ENCODE measurements at regions not wholly inside any gene's neighbourhood (a gene's known extent, or its start where the extent isn't known, plus 50 kb on each side); places are given as distances from the start of the nearest gene placed in this dataset.

DNA sequence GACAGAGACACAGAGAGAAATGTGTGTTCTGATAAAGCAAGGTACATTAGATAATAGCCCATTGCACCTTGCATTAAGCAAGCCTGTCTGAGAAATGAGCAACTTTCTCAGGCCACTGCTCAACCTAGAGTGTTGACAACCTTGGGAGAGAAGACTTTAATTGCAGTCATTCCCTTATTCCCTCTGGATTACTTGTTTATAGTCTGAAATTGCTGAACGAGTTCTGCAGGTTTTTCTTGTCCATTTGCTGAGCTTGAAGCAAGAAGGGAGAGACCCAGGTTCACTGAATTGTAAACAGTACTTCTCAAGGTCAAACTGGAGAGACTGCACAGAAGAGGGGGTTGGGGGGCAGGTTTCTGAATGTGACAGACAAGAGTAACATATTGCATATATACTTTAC is 159.4 kb upstream of the PLEKHG7 start:
- DNase-seq, result no peak
- CTCF ChIA-PET, result interaction anchor here (1.4 kb wide), 1 partner anchor 135 kb away, joined by 4 read pairs; no protein-coding TSS in a partner anchor
- ATAC-seq, result no peak
- Mint-ChIP-seq H3K36me3 (peaks cover 6% of the 10 kb centered on the region), H3K27ac (no peak overlapping the region), H3K27me3 (no peaks in the 10 kb centered on the region), H3K4me3 (no peak overlapping the region), H3K9me3 (ENCODE audit: low read depth) (no peaks in the 10 kb centered on the region), H3K4me1 (peaks cover 30% of the 10 kb centered on the region)

DNA sequence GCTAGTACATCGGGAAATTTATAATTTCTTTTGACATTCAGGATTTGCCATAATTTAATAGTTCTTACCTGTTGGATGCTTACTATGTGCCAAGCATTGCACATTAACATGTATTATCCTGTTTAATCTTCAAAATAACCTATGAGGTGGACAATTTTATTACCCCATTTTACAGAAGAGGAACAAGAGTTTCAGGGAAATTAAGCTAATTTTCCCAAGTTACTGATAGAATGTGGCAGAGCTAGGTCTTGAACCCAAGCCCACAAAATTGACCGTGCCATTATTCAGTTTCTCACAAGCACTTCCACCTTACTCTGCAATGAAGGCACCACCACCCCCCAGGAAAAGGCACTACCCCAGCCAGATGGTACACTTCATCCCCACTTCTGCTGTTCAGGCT is 161.1 kb upstream of the PLEKHG7 start:
- CTCF ChIA-PET, result interaction anchor here (0.8 to 1.3 kb wide), 2 partner anchors 9 to 52 kb away, joined by 3 read pairs; no protein-coding TSS in a partner anchor

DNA sequence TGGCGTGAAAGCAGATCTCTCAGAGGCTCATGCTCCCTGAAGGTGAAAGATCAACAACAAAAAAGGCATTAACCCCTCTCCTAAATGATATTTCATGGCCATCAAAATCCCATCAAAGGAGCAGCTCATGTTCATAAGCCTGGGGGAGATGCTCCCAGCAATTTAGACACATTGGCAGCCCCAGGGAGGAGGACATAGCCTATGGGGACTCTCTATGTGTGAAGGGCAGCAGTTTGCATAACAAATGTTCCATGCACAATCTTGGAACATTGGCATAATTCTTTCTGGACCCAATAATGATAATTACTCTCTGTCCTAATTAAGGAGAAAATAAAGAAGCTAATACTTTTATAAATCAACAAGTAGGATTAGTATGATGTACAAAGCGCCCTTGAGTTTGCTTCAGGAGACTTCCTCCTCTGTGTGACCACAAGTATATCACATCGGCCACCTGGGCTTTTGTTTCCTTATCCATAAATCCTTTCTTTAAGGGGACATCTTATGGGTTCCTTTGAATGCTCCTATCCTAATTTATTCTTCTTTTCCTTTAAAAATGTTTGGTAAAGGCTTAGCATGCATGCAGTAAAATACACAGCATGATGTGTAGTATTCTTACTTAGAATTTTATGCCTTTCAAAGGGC is 161.9 kb upstream of the PLEKHG7 start:
- DNase-seq (no peak), ATAC-seq (no peak)
- Mint-ChIP-seq H3K4me3 (no peak overlapping the region), H3K27ac (peak overlapping the region; percentile 88), H3K4me1 (peaks cover 39% of the 10 kb centered on the region), H3K9me3 (ENCODE audit: low read depth) (no peaks in the 10 kb centered on the region), H3K27me3 (no peaks in the 10 kb centered on the region), H3K36me3 (peaks cover 7% of the 10 kb centered on the region)
- CTCF ChIA-PET, result interaction anchor here (0.8 to 1.3 kb wide), 2 partner anchors 10 to 53 kb away, joined by 3 read pairs; no protein-coding TSS in a partner anchor

More for the DNA sequence above, 161.1 kb upstream of the PLEKHG7 start:
- DNase-seq (no peak), ATAC-seq (no peak)
- H3K4me3 Mint-ChIP-seq, result no peak overlapping the region
- no peaks in the 10 kb centered on the region for H3K9me3 Mint-ChIP-seq (ENCODE audit: low read depth)
- peaks cover 39% of the 10 kb centered on the region for H3K4me1 Mint-ChIP-seq
- no peaks in the 10 kb centered on the region for H3K27me3 Mint-ChIP-seq
- H3K36me3 Mint-ChIP-seq, result peaks cover 7% of the 10 kb centered on the region
- no peak overlapping the region for H3K27ac Mint-ChIP-seq

DNA sequence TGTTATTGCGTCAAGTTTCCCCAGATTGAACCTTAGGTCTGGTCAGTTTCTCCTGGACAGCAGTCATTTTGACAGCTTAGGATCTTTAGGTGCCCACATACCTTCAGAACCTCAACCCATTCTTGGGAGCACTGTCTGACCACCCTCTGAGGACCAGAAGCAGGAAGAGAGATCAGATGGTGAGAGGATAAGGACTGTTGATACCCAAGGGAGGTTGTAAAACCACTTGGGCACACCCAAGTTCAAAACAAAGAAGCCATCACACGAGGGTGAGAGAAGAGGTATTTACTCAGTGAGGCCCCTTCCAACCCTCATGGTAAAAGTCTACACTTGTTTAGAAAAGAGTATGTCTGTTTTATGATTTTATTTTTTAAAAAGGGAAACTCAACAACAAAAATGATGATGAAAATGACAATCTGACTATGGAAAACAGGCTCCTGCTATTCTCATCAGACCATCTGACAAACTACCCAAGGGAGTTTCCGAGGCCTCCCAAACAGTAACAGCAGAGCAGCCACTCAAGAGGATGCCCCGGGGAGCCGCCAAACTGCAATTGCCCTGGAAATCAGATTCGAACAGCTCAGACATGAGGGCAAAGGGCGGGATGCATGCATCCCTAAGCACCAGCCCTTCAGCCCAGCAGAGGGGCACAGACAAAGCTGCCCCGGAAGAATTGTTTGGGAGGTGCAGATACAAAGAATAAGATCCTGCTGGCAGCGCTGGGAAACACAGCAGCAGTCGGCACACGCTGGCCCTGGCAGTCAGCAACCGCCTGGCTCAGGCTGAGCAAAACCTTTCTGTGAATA is 162.6 kb upstream of the PLEKHG7 start:
- DNase-seq, result peak; percentile 44
- Mint-ChIP-seq H3K27me3 (no peaks in the 10 kb centered on the region), H3K36me3 (peaks cover 6% of the 10 kb centered on the region), H3K4me1 (peaks cover 39% of the 10 kb centered on the region), H3K4me3 (no peak overlapping the region), H3K9me3 (ENCODE audit: low read depth) (no peaks in the 10 kb centered on the region), H3K27ac (peak overlapping the region; percentile 88)
- ATAC-seq, result peak; percentile 67
- CTCF ChIA-PET, result interaction anchor here (1.3 kb wide), 1 partner anchor 54 kb away, joined by 3 read pairs; no protein-coding TSS in a partner anchor

DNA sequence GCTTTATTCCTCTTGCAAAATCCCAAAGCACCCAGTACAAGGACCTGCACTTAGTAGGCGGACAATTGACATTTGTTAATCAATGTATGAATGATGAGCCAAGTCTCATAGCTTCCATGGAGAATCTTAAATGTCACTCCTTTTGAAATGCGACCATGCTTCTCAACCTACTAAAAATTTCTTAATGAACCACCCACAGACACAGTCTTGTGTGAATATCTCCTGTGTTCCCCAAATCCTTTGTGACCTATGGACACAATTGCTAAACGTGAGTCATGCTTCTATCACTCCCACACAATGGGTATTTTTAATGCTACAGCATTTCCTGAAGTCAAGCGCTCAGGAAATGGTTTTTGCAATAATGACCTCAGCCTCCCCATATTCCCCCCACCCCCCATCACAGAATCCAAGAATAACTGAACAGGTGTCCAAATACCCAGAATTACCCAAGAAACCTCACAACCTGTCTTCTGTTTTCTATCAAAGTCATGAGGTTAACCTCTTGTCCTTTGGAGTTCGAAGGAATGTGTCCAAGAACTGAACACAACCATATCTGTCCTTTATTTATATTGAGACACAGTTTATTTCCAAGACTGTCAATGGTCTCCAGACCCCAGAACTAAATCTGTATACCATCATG is 163.6 kb upstream of the PLEKHG7 start:
- Mint-ChIP-seq H3K36me3 (peaks cover 6% of the 10 kb centered on the region), H3K4me3 (no peak overlapping the region), H3K9me3 (ENCODE audit: low read depth) (no peaks in the 10 kb centered on the region), H3K4me1 (peaks cover 39% of the 10 kb centered on the region), H3K27me3 (no peaks in the 10 kb centered on the region), H3K27ac (peak overlapping the region; percentile 88)
- ATAC-seq, result peak; percentile 53
- CTCF ChIA-PET, result no interaction called here
- peak; percentile 47 for DNase-seq

DNA sequence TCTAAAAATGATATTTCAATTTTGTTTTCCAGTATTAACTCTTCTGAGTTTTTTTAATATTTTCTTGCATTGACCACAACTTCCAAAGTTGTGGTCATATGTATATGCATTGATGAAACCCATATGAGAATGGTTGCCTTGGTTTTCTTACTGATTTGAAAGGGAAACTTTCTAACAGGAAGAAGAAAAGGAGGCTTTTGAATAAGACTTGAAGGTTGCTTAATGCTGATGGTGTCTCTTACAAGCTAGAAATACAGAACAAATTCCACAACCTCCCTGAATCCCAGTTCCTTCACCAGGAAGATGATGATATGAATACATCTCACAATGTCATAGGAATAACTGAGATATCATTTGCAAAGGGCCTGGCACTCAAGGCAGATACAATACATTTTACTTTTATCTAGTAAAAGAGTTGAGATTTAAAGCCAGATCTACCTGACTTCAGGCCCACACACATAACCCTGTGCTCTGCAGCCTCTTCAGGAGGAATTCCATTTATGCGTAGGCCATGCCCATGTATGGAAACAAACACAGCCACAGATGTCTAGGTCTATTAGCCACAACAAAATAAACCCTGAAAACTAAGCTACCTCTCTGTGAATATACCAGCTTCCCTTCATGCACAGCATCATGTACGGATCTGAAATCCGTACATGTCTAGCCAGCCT is 165.4 kb upstream of the PLEKHG7 start:
- Mint-ChIP-seq H3K27me3 (no peaks in the 10 kb centered on the region), H3K4me3 (no peak overlapping the region), H3K4me1 (peaks cover 39% of the 10 kb centered on the region), H3K27ac (no peak overlapping the region), H3K36me3 (peaks cover 6% of the 10 kb centered on the region), H3K9me3 (ENCODE audit: low read depth) (no peaks in the 10 kb centered on the region)
- ATAC-seq (no peak), DNase-seq (no peak)
- CTCF ChIA-PET, result no interaction called here

DNA sequence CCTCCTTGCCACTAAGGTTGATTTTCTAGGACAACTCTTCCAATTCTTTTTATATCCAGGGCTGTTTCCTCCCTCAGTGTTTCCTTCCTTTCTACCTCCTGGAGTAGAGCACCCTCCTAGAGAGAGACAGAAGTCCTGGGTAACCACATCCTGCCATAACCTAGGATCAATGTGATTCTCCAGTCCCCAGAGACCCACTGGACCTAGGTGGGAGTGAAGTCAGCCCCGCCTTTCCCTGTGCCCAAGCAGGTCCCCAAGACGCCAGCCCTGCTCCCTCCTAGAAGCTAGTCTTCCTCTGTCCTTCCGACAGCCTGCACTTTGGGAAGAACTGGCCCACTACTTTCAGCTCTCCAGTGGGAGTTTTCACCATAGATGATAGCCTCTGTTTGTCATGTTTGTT is 166.8 kb upstream of the PLEKHG7 start:
- ATAC-seq (no peak), DNase-seq (no peak)
- Mint-ChIP-seq H3K27me3 (no peaks in the 10 kb centered on the region), H3K4me1 (peaks cover 31% of the 10 kb centered on the region), H3K9me3 (ENCODE audit: low read depth) (peaks cover 10% of the 10 kb centered on the region), H3K4me3 (no peak overlapping the region), H3K27ac (no peak overlapping the region), H3K36me3 (peaks cover 12% of the 10 kb centered on the region)
- CTCF ChIA-PET, result no interaction called here

DNA sequence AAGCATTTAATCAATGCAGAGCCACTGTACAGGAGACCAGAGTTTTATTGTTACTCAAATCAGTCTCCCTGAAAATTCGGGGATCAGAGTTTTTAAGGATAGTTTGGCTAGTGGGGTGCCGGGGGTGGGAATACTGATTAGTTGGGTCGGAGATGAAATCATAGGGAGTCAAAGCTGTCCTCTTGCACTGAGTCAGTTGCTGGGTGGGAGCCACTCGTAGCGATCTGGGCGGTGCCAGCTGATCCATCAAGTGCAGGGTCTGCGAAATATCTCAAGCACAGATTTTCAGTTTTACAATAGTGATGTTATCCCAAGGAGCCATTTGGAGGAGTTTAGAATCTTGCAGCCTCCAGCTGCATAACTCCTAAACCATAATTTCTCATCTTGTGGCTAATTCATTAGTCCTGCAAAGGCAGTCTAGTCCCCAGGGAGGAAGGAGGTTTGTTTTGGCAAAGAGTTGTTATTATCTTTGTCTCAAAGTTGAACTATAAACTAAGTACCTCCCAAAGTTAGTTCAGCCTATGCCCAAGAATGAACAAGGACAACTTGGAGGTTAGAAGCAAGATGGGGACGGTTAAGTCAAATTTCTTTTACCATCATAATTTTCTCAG is 169.4 kb upstream of the PLEKHG7 start:
- Mint-ChIP-seq H3K4me1 (peaks cover 14% of the 10 kb centered on the region), H3K27me3 (no peaks in the 10 kb centered on the region), H3K9me3 (ENCODE audit: low read depth) (peaks cover 10% of the 10 kb centered on the region), H3K27ac (no peak overlapping the region), H3K36me3 (peaks cover 9% of the 10 kb centered on the region), H3K4me3 (no peak overlapping the region)
- no peak for DNase-seq
- ATAC-seq, result no peak
- CTCF ChIA-PET, result no interaction called here

DNA sequence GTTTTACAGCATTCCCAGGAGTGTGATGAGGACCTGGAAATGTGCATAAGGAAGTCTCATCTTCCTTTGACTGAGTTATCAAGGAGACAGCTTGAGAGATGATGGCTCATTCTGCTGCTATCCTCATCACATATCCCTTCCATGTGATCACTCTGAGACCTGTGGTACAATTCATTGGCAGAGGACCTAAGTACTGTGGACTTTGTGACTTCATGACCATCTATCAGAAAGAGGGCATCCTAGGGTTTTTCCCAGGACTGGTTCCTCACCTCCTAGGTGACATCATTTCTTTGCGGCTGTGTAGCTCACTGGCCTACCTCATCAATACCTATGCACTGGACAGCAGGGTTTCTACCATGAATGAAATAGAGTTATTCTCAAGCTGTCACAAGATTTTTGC is 172.1 kb upstream of the PLEKHG7 start:
- Mint-ChIP-seq H3K4me1 (peaks cover 6% of the 10 kb centered on the region), H3K27ac (no peak overlapping the region), H3K9me3 (ENCODE audit: low read depth) (peaks cover 10% of the 10 kb centered on the region), H3K27me3 (no peaks in the 10 kb centered on the region), H3K36me3 (peaks cover 7% of the 10 kb centered on the region), H3K4me3 (no peak overlapping the region)
- ATAC-seq, result no peak
- no peak for DNase-seq
- CTCF ChIA-PET, result no interaction called here

DNA sequence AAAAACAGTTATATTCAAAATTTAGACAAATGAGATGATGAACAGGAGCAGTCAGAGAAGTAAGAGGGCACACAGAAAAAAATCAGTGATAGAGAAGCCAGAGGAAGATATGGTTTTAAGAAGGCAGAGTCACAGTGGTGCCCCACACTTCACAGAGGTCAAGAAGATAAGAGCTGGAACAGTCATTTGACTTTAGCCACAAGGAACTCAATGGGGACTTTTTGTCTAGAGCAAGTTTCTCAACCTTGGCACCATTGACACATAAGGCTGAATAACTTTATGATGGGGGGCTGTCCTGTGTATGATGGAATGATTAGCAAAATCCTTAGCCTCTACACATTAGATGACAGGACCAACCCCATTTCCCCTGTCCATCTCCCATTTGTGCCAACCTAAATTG is 172.8 kb upstream of the PLEKHG7 start:
- ATAC-seq (no peak), DNase-seq (no peak)
- Mint-ChIP-seq H3K27me3 (no peaks in the 10 kb centered on the region), H3K36me3 (peaks cover 9% of the 10 kb centered on the region), H3K4me1 (peaks cover 6% of the 10 kb centered on the region), H3K4me3 (no peak overlapping the region), H3K27ac (no peak overlapping the region), H3K9me3 (ENCODE audit: low read depth) (peaks cover 10% of the 10 kb centered on the region)
- CTCF ChIA-PET, result no interaction called here

DNA sequence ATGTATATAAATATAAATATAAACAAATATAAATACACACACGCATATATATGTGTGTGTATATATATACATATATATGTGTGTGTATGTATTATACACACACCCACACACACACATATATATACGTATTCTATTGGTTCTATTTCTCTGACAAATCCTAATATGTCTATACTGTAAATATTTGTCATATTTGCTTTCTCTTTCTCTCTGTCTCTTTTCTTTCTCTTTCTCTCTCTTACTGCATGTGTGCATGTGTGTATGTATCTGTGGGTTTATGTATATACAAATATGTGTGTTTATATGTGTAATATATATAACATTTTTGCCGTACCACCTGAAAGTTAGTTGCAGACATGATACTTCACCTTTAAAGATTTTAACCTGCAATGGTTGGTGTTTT is 174.2 kb upstream of the PLEKHG7 start:
- H3K4me3 Mint-ChIP-seq, result no peak overlapping the region
- H3K4me1 Mint-ChIP-seq, result peaks cover 10% of the 10 kb centered on the region
- no peak for ATAC-seq

DNA sequence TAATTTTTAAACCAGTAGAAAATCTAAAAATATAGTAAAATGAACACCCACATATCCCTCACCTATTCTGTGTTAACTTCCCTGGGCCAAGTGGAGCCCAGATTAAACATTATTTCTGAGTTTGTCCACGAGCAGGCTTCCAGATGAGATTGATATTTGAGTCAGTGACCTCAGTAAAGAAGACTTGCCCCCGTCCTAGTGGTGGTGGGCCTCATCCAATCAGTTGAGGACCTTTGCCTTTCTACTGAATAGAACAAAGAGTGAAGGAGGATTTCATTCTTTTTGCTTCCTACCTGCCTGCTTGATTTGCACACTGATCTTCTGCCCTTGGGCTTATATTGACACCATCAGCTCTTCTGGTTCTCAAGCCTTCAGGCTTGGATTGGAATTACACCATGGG is 174.7 kb upstream of the PLEKHG7 start:
- no peaks in the 10 kb centered on the region for H3K27me3 Mint-ChIP-seq
- H3K9me3 Mint-ChIP-seq (ENCODE audit: low read depth), result peaks cover 10% of the 10 kb centered on the region
- H3K36me3 Mint-ChIP-seq, result peaks cover 12% of the 10 kb centered on the region
- H3K4me3 Mint-ChIP-seq, result no peak overlapping the region
- no peak for ATAC-seq
- DNase-seq, result no peak
- no peak overlapping the region for H3K27ac Mint-ChIP-seq
- CTCF ChIA-PET, result no interaction called here
- H3K4me1 Mint-ChIP-seq, result peaks cover 10% of the 10 kb centered on the region

More for the DNA sequence above, 174.2 kb upstream of the PLEKHG7 start:
- Mint-ChIP-seq H3K9me3 (ENCODE audit: low read depth) (peaks cover 10% of the 10 kb centered on the region), H3K36me3 (peaks cover 9% of the 10 kb centered on the region), H3K27me3 (no peaks in the 10 kb centered on the region), H3K27ac (no peak overlapping the region)
- CTCF ChIA-PET, result no interaction called here
- no peak for DNase-seq

DNA sequence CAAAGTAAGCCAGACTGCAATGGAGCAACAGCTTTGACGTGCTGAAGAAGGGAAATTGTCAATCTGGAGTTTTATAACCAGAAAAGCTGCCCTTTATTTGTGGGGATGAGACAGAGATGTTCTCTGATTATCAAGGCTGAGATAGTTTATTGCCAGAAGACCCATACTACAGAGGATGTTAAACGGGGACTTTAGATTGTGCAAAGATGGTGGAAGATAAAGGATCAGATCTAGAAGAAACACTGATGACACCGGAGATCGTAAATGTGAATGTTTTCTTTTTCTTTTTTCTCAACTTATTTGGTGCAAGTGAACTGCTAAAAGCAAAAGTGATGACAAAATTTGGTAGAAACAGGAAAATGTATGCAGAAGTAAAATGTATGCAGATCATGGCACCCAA is 178.3 kb upstream of the PLEKHG7 start:
- Mint-ChIP-seq H3K27me3 (no peaks in the 10 kb centered on the region), H3K4me3 (no peak overlapping the region), H3K4me1 (peaks cover 10% of the 10 kb centered on the region), H3K9me3 (ENCODE audit: low read depth) (no peaks in the 10 kb centered on the region), H3K27ac (peak overlapping the region; percentile 14), H3K36me3 (peaks cover 11% of the 10 kb centered on the region)
- DNase-seq (no peak), ATAC-seq (no peak)
- CTCF ChIA-PET, result interaction anchor here (0.7 kb wide), 1 partner anchor 70 kb away, joined by 3 read pairs; no protein-coding TSS in a partner anchor

Measured in activated CD8-positive, alpha-beta memory T cell treated with anti-CD3 and anti-CD28 coated beads, Interleukin-2, amount 10 ng/mL, durations not matched to agents 7 days and 5 days (primary cell).